CD4-positive, CD25-positive, alpha-beta regulatory T cell (primary cell): ENCODE measurements at regions not wholly inside any gene's neighbourhood (a gene's known extent, or its start where the extent isn't known, plus 50 kb on each side); places are given as distances from the start of the nearest gene placed in this dataset.

Source experiments
- ATAC-seq, 2 donors: fragments of 150-1000 bp; cut with Tn5 transposase; one replicate each; pipeline ENCODE4 v1.10.0; 2021; ENCODE audit warnings: low read depth in 2 of 2, moderate number of reproducible peaks in 2 of 2, moderate library complexity in 1 of 2
- DNase-seq, 3 donors: peaks; one replicate each; pipeline versions ENCODE4 v3.0.0 to v3.0.0-alpha.2; 2012 to 2022; ENCODE audit warnings: mixed read lengths in 1 of 3
- H3K27ac ChIP-seq: one replicate; pipeline ENCODE4 v1.7.0; 2013; ENCODE audit warnings: mild to moderate bottlenecking, low read length; ENCODE audit not compliant: insufficient read depth, poor library complexity, severe bottlenecking
- H3K27me3 ChIP-seq: one replicate; pipeline ENCODE4 v1.7.0; 2013; ENCODE audit warnings: low read length; ENCODE audit not compliant: control insufficient read depth, insufficient read depth
- H3K36me3 ChIP-seq: one replicate; pipeline ENCODE4 v1.7.0; 2013; ENCODE audit warnings: mild to moderate bottlenecking, low read length, moderate library complexity; ENCODE audit not compliant: control insufficient read depth, insufficient read depth
- H3K4me1 ChIP-seq: 2 replicates; pipeline ENCODE4 v1.7.0; 2013; ENCODE audit warnings: mild to moderate bottlenecking, low read length; ENCODE audit not compliant: insufficient read depth, control insufficient read depth, poor library complexity, severe bottlenecking
- H3K4me3 ChIP-seq: one replicate; pipeline ENCODE4 v1.7.0; 2013; ENCODE audit warnings: low read depth, mild to moderate bottlenecking, low read length, moderate library complexity
- H3K9me3 ChIP-seq, 2 experiments: 1 replicate in 1 of 2; 2 replicates in 1 of 2; pipeline ENCODE4 v1.7.0; 2013; ENCODE audit warnings: low read length in 2 of 2, mild to moderate bottlenecking in 1 of 2, moderate library complexity in 1 of 2; ENCODE audit not compliant: control insufficient read depth in 2 of 2
- H3K27ac Mint-ChIP-seq, 3 donors: one replicate each; pipeline ENCODE4 v1.8.0; 2020 to 2022; ENCODE audit warnings: mild to moderate bottlenecking in 3 of 3, mixed read lengths in 3 of 3, moderate library complexity in 2 of 3
- H3K27me3 Mint-ChIP-seq: one replicate; pipeline ENCODE4 v1.8.0; 2022; ENCODE audit warnings: mild to moderate bottlenecking, mixed read lengths
- H3K36me3 Mint-ChIP-seq: one replicate; pipeline ENCODE4 v1.8.0; 2020; ENCODE audit warnings: mixed read lengths
- H3K4me1 Mint-ChIP-seq, 4 donors: one replicate each; pipeline ENCODE4 v1.8.0; 2020 to 2022; ENCODE audit warnings: mixed read lengths in 4 of 4, mild to moderate bottlenecking in 1 of 4
- H3K4me3 Mint-ChIP-seq, 4 donors: one replicate each; pipeline ENCODE4 v1.8.0; 2020 to 2022; ENCODE audit warnings: mild to moderate bottlenecking in 4 of 4, mixed read lengths in 4 of 4, moderate library complexity in 3 of 4
- H3K9me3 Mint-ChIP-seq, 7 donors: one replicate each; pipeline ENCODE4 v1.8.0; 2020 to 2022; ENCODE audit warnings: mixed read lengths in 7 of 7, mild to moderate bottlenecking in 3 of 7, moderate library complexity in 2 of 7

GRCh38 chr3:84789961-84790360 lies 168.8 kb upstream of the CADM2 start:
- H3K27ac ChIP-seq: no peak overlapping the region
- Mint-ChIP-seq H3K4me1 (no peaks in the 10 kb centered on the region), H3K9me3 (peaks cover 1 to 25% (median 12%) of the 10 kb centered on the region in 7 donors), H3K27me3 (no peaks in the 10 kb centered on the region), H3K4me3 (no peak overlapping the region), H3K27ac (no peak overlapping the region), H3K36me3 (no peaks in the 10 kb centered on the region)
- no peaks in the 10 kb centered on the region for H3K27me3 ChIP-seq
- ATAC-seq (no peak), DNase-seq (no peak)
- no peaks in the 10 kb centered on the region for H3K4me1 ChIP-seq
- H3K9me3 ChIP-seq: no peaks in the 10 kb centered on the region
- no peak overlapping the region for H3K4me3 ChIP-seq
- no peaks in the 10 kb centered on the region for H3K36me3 ChIP-seq

DNA sequence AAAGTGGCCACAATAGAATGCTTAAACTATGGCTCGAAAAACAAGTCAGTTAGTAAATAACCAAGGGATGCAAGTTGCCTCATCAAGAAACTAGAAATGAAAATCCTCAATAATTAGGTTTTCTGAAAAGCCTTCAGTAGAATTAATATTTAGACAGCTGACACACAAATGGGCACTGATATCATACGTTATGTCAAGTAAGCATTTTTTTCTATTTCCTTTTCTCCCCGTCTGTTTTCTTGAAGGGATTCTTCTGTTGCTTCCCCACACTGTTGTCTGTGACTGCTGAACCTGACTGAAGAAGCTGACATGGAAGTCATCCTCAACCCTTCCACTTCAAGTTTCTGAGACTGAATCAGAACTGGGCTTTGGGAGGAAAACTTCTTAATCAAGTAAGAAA lies 151.8 kb upstream of the CADM2 start:
- no peak for ATAC-seq
- H3K36me3 Mint-ChIP-seq: no peaks in the 10 kb centered on the region
- H3K27me3 Mint-ChIP-seq: no peaks in the 10 kb centered on the region

GRCh38 chr3:84820126-84820525 lies 138.7 kb upstream of the CADM2 start:
- H3K27me3 Mint-ChIP-seq: no peaks in the 10 kb centered on the region
- H3K36me3 Mint-ChIP-seq: no peaks in the 10 kb centered on the region
- H3K27ac Mint-ChIP-seq: no peak overlapping the region
- H3K4me3 ChIP-seq: no peak overlapping the region
- no peaks in the 10 kb centered on the region for H3K36me3 ChIP-seq
- no peaks in the 10 kb centered on the region for H3K4me1 ChIP-seq
- DNase-seq (no peak), ATAC-seq (no peak)
- no peaks in the 10 kb centered on the region for H3K27me3 ChIP-seq
- no peak overlapping the region for H3K4me3 Mint-ChIP-seq
- H3K9me3 ChIP-seq: no peaks in the 10 kb centered on the region
- no peak overlapping the region for H3K27ac ChIP-seq
- H3K4me1 Mint-ChIP-seq: no peaks in the 10 kb centered on the region
- H3K9me3 Mint-ChIP-seq: peaks cover 0 to 17% (median 2%) of the 10 kb centered on the region in 7 donors

More for the DNA sequence above, 151.8 kb upstream of the CADM2 start:
- Histone ChIP-seq H3K36me3 (no peaks in the 10 kb centered on the region), H3K27me3 (no peaks in the 10 kb centered on the region), H3K27ac (no peak overlapping the region), H3K9me3 (peaks cover 0 to 4% of the 10 kb centered on the region in 2 experiments), H3K4me3 (no peak overlapping the region), H3K4me1 (no peaks in the 10 kb centered on the region)
- Mint-ChIP-seq H3K4me3 (no peak overlapping the region), H3K9me3 (peaks cover 2 to 13% (median 7%) of the 10 kb centered on the region in 7 donors), H3K4me1 (no peaks in the 10 kb centered on the region), H3K27ac (no peak overlapping the region)
- DNase-seq: no peak

DNA sequence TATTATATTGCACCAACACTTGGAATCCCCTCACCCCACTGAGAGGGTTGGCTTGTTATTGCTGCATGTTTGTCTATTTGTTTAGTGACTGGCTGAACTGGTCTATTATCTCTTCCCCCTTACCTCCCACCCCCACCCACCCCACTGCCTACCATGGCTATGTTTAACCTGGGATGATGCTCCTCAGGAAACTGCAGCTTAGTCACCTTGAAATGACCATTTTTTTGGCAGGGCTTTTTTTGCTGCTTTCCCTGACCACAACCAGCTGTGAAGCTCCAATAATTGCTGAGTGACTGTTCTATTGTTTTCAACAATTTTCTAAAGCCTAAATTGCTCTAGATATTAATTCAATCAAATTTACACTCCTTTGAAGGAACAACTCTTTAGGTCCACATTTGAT lies 137.9 kb upstream of the CADM2 start:
- DNase-seq (no peak), ATAC-seq (no peak)
- H3K27me3 Mint-ChIP-seq: no peaks in the 10 kb centered on the region
- H3K9me3 Mint-ChIP-seq: peaks cover 0 to 19% (median 2%) of the 10 kb centered on the region in 7 donors
- H3K36me3 ChIP-seq: no peaks in the 10 kb centered on the region
- H3K4me3 ChIP-seq: no peak overlapping the region
- no peaks in the 10 kb centered on the region for H3K27me3 ChIP-seq
- no peak overlapping the region for H3K27ac ChIP-seq
- H3K27ac Mint-ChIP-seq: no peak overlapping the region
- no peaks in the 10 kb centered on the region for H3K9me3 ChIP-seq
- H3K36me3 Mint-ChIP-seq: no peaks in the 10 kb centered on the region
- H3K4me1 ChIP-seq: no peaks in the 10 kb centered on the region
- H3K4me1 Mint-ChIP-seq: no peaks in the 10 kb centered on the region
- H3K4me3 Mint-ChIP-seq: no peak overlapping the region

- Mint-ChIP-seq H3K4me1 (no peaks in the 10 kb centered on the region), H3K27ac (no peak overlapping the region), H3K36me3 (no peaks in the 10 kb centered on the region), H3K27me3 (no peaks in the 10 kb centered on the region), H3K4me3 (no peak overlapping the region), H3K9me3 (peaks cover 0 to 15% (median 3%) of the 10 kb centered on the region in 7 donors)
- no peaks in the 10 kb centered on the region for H3K27me3 ChIP-seq
- no peaks in the 10 kb centered on the region for H3K4me1 ChIP-seq
- H3K27ac ChIP-seq: no peak overlapping the region
- no peak overlapping the region for H3K4me3 ChIP-seq
- ATAC-seq (no peak), DNase-seq (no peak)
- no peaks in the 10 kb centered on the region for H3K36me3 ChIP-seq
- H3K9me3 ChIP-seq: no peaks in the 10 kb centered on the region
Measured at GRCh38 chr3:84825817-84826216, 133.0 kb upstream of the CADM2 start.

DNA sequence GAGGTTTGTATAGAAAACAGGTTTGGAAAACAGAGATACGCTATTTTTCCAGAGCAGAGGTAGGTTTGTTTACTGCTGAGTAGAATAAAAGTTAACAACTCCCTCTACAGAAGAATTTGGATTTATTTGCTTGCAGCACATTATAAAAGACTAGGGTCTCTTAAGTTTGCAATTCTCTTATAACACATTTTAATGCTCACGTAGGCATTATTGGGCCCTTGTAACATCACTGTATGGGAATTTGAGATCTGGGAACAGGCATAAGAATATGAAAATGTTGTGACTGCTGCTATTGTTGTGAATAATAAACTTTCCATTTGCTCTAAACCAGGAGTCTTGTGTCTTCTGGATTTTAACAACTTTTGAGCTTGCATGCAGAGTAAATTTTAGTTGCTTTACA lies 128.3 kb upstream of the CADM2 start:
- ATAC-seq (no peak), DNase-seq (no peak)
- Mint-ChIP-seq H3K27ac (no peak overlapping the region), H3K4me1 (no peaks in the 10 kb centered on the region), H3K27me3 (no peaks in the 10 kb centered on the region), H3K9me3 (peaks cover 0 to 35% (median 6%) of the 10 kb centered on the region in 7 donors), H3K4me3 (no peak overlapping the region), H3K36me3 (no peaks in the 10 kb centered on the region)
- Histone ChIP-seq H3K4me3 (no peak overlapping the region), H3K27me3 (no peaks in the 10 kb centered on the region), H3K9me3 (no peaks in the 10 kb centered on the region), H3K27ac (no peak overlapping the region), H3K4me1 (no peaks in the 10 kb centered on the region), H3K36me3 (no peaks in the 10 kb centered on the region)

GRCh38 chr3:84835366-84835765 lies 123.4 kb upstream of the CADM2 start:
- H3K4me1 Mint-ChIP-seq: no peaks in the 10 kb centered on the region
- Histone ChIP-seq H3K9me3 (peaks cover 0 to 9% of the 10 kb centered on the region in 2 experiments), H3K4me1 (no peaks in the 10 kb centered on the region), H3K36me3 (no peaks in the 10 kb centered on the region), H3K27ac (no peak overlapping the region), H3K4me3 (no peak overlapping the region), H3K27me3 (no peaks in the 10 kb centered on the region)
- H3K27ac Mint-ChIP-seq: no peak overlapping the region
- peaks cover 0 to 32% (median 6%) of the 10 kb centered on the region in 7 donors for H3K9me3 Mint-ChIP-seq
- H3K36me3 Mint-ChIP-seq: no peaks in the 10 kb centered on the region
- ATAC-seq (no peak), DNase-seq (no peak)
- H3K4me3 Mint-ChIP-seq: no peak overlapping the region
- H3K27me3 Mint-ChIP-seq: no peaks in the 10 kb centered on the region

DNA sequence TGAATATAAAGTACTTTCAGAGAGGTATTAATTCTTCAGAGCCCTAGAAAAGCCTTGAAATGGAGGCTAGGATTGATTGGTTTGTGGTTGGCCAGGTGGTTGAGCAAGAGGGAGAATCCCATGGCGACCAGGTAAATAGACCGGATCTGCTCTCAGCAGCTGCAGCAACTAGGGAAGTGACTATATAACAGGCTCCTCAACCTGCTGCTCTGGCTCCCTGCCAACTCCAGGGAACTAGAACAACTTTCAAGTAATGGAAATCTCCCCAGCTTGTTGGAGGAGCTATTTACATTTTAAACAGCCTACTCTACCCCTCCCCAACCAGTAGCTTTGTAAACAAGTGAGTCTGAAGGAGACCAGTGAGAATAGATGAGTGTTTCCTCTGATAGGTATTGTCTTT lies 121.8 kb upstream of the CADM2 start:
- Histone ChIP-seq H3K27ac (no peak overlapping the region), H3K9me3 (peaks cover 0 to 9% of the 10 kb centered on the region in 2 experiments), H3K4me3 (no peak overlapping the region), H3K36me3 (no peaks in the 10 kb centered on the region), H3K27me3 (no peaks in the 10 kb centered on the region), H3K4me1 (no peaks in the 10 kb centered on the region)
- H3K27ac Mint-ChIP-seq: no peak overlapping the region
- ATAC-seq (no peak), DNase-seq (no peak)
- H3K9me3 Mint-ChIP-seq: peaks cover 0 to 31% (median 9%) of the 10 kb centered on the region in 7 donors
- no peaks in the 10 kb centered on the region for H3K27me3 Mint-ChIP-seq
- no peak overlapping the region for H3K4me3 Mint-ChIP-seq
- H3K36me3 Mint-ChIP-seq: no peaks in the 10 kb centered on the region
- no peaks in the 10 kb centered on the region for H3K4me1 Mint-ChIP-seq
